ENCODE measurements at regions not wholly inside any gene's neighbourhood (a gene's known extent, or its start where the extent isn't known, plus 50 kb on each side); places are given as distances from the start of the nearest gene placed in this dataset.

- H3K27ac ChIP-seq (ENCODE audit: low read depth, low read length): no peak overlapping the region
- H3K27ac Mint-ChIP-seq: no peak overlapping the region
- H3K36me3 Mint-ChIP-seq (ENCODE audit: low read depth): no peaks in the 10 kb centered on the region
- no peaks in the 10 kb centered on the region for H3K9me3 Mint-ChIP-seq
- no peaks in the 10 kb centered on the region for H3K4me1 ChIP-seq (ENCODE audit: control insufficient read depth, insufficient read depth, low read length)
- 71 to 87% methylated on average over 2 of the region's 2 CpGs for WGBS, 2 experiments (ENCODE audit: insufficient coverage in 1 of 2, insufficient read length in 1 of 2)
- no peak overlapping the region for H3K4me3 ChIP-seq (ENCODE audit: low read length)
- no peaks in the 10 kb centered on the region for H3K27me3 ChIP-seq (ENCODE audit: control insufficient read depth, insufficient read depth, low read length, poor library complexity, severe bottlenecking)
- no peak overlapping the region for H3K4me3 Mint-ChIP-seq
- no peaks in the 10 kb centered on the region for H3K36me3 ChIP-seq (ENCODE audit: control insufficient read depth, insufficient read depth, low read length)
- H3K9ac ChIP-seq (ENCODE audit: extremely low read depth, low read length, poor library complexity, severe bottlenecking): no peak overlapping the region
- no peak for DNase-seq
- no peaks in the 10 kb centered on the region for H3K27me3 Mint-ChIP-seq (ENCODE audit: insufficient read depth)
- H3K4me1 Mint-ChIP-seq: no peaks in the 10 kb centered on the region
- TF ChIP-seq CTCF (conservative IDR thresholded peaks at IDR 0.05): no peak
- H3K9me3 ChIP-seq (ENCODE audit: control insufficient read depth, low read length): peaks cover under 1% of the 10 kb centered on the region
Observed at GRCh38 chr4:22201256-22201655, 252.7 kb upstream of the KCNIP4 start.

GRCh38 chr4:22196551-22196950 is 248.0 kb upstream of the KCNIP4 start:
- H3K36me3 ChIP-seq (ENCODE audit: control insufficient read depth, insufficient read depth, low read length): no peaks in the 10 kb centered on the region
- H3K9me3 Mint-ChIP-seq: peaks cover 3% of the 10 kb centered on the region
- H3K27me3 Mint-ChIP-seq (ENCODE audit: insufficient read depth): no peaks in the 10 kb centered on the region
- peaks cover 10% of the 10 kb centered on the region for H3K9me3 ChIP-seq (ENCODE audit: control insufficient read depth, low read length)
- H3K4me3 ChIP-seq (ENCODE audit: low read length): no peak overlapping the region
- DNase-seq: no peak
- H3K9ac ChIP-seq (ENCODE audit: extremely low read depth, low read length, poor library complexity, severe bottlenecking): no peak overlapping the region
- peaks cover 3% of the 10 kb centered on the region for H3K4me1 ChIP-seq (ENCODE audit: control insufficient read depth, insufficient read depth, low read length)
- WGBS, 2 experiments (ENCODE audit: insufficient coverage in 1 of 2, insufficient read length in 1 of 2): 94% methylated on average over 3 of the region's 3 CpGs; no CpG with 5 or more reads in 1 of the 2 experiments
- no peak overlapping the region for H3K27ac ChIP-seq (ENCODE audit: low read depth, low read length)
- no peaks in the 10 kb centered on the region for H3K27me3 ChIP-seq (ENCODE audit: control insufficient read depth, insufficient read depth, low read length, poor library complexity, severe bottlenecking)
- H3K27ac Mint-ChIP-seq: no peak overlapping the region
- H3K36me3 Mint-ChIP-seq (ENCODE audit: low read depth): no peaks in the 10 kb centered on the region
- H3K4me3 Mint-ChIP-seq: no peak overlapping the region
- TF ChIP-seq CTCF (conservative IDR thresholded peaks at IDR 0.05): no peak
- peaks cover 10% of the 10 kb centered on the region for H3K4me1 Mint-ChIP-seq

- Histone ChIP-seq H3K4me3 (ENCODE audit: low read length) (no peak overlapping the region), H3K36me3 (ENCODE audit: control insufficient read depth, insufficient read depth, low read length) (no peaks in the 10 kb centered on the region), H3K9ac (ENCODE audit: extremely low read depth, low read length, poor library complexity, severe bottlenecking) (no peak overlapping the region), H3K9me3 (ENCODE audit: control insufficient read depth, low read length) (peaks cover 10% of the 10 kb centered on the region), H3K4me1 (ENCODE audit: control insufficient read depth, insufficient read depth, low read length) (peaks cover 3% of the 10 kb centered on the region), H3K27ac (ENCODE audit: low read depth, low read length) (no peak overlapping the region), H3K27me3 (ENCODE audit: control insufficient read depth, insufficient read depth, low read length, poor library complexity, severe bottlenecking) (no peaks in the 10 kb centered on the region)
- H3K9me3 Mint-ChIP-seq: peaks cover 3% of the 10 kb centered on the region
- no peak overlapping the region for H3K4me3 Mint-ChIP-seq
- H3K4me1 Mint-ChIP-seq: peaks cover 15% of the 10 kb centered on the region
- 35 to 45% methylated on average over 4 to 5 of the region's 5 CpGs for WGBS, 2 experiments (ENCODE audit: insufficient coverage in 1 of 2, insufficient read length in 1 of 2)
- no peak for TF ChIP-seq CTCF (conservative IDR thresholded peaks at IDR 0.05)
- no peaks in the 10 kb centered on the region for H3K27me3 Mint-ChIP-seq (ENCODE audit: insufficient read depth)
- DNase-seq: no peak
- H3K27ac Mint-ChIP-seq: no peak overlapping the region
- no peaks in the 10 kb centered on the region for H3K36me3 Mint-ChIP-seq (ENCODE audit: low read depth)
Observed at GRCh38 chr4:22192084-22192511, 243.5 kb upstream of the KCNIP4 start.

Measured in endodermal cell (in vitro differentiated cells).